COLO668 (cell line): ENCODE measurements at regions not wholly inside any gene's neighbourhood (a gene's known extent, or its start where the extent isn't known, plus 50 kb on each side); places are given as distances from the start of the nearest gene placed in this dataset.

ENCODE experiments used
- DNase-seq: peaks from one replicate; lab custom pipeline; 2025; ENCODE audit not compliant: unreplicated experiment; lab: John Stamatoyannopoulos, UW

- no peak for DNase-seq
These were observed 188.9 kb upstream of the HDAC9 start for GRCh38 chr7:18306696-18307095.

DNA sequence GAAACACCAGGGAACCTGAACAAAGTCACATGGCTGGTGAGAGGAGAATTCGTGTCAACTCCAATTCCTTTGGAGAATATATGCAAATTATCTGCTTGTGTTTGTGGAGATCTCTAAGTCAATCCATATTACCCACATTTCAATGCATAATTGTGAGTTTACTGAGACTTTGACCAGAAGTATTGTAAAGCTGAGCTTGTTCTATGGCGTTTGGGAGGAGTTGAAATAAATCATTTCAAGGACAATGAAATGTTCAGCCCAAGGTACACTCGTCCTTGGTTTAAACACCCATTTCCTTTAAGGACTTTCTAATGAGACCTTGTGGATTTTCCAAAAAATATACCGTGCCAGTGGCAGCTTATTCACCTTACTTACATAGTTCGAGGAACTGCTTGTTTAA is 186.6 kb upstream of the HDAC9 start:
- no peak for DNase-seq

- no peak for DNase-seq
These were observed 183.1 kb upstream of the HDAC9 start for GRCh38 chr7:18312482-18312881.

DNA sequence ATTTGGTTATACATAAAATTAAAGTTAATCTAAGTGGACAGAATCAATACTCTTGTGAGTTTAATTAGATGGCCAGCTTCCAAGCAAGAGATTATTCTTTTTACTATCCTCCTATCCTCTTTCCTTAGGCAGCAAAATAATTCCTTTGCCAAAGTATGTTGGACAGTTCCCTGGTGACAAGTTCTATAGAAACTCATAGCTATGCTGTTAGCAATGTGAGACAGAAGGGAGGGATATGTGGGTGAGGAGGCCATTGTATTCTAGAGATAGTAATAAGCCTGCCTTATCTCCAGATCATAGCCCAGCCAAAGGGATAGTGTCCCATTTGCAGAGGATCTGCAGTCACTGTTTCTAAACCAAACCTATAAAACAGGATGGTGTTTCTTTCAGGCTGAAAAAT is 181.6 kb upstream of the HDAC9 start:
- DNase-seq: no peak

- no peak for DNase-seq
These were observed 180.3 kb upstream of the HDAC9 start for GRCh38 chr7:18315241-18315640.

DNA sequence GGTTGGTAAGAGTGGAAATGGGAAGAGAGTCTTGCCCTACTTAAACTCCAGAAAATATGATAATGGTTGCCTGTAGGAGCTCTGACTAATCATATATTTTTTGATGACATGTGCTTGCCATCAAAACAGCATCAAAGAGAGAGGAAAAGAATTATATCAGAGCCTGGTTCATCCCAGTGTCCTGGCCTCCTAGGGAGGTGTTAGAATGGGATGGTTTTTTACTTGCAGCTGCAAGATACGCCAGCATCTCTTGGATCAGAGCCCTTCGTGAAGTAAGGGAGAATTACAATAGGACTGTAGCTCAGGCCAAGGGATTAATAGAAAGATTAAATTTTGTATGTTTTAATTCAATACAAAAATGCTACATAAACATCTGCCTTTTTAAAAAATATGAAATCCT is 177.6 kb upstream of the HDAC9 start:
- no peak for DNase-seq

- no peak for DNase-seq
These were observed 175.1 kb upstream of the HDAC9 start for GRCh38 chr7:18320422-18320821.

DNA sequence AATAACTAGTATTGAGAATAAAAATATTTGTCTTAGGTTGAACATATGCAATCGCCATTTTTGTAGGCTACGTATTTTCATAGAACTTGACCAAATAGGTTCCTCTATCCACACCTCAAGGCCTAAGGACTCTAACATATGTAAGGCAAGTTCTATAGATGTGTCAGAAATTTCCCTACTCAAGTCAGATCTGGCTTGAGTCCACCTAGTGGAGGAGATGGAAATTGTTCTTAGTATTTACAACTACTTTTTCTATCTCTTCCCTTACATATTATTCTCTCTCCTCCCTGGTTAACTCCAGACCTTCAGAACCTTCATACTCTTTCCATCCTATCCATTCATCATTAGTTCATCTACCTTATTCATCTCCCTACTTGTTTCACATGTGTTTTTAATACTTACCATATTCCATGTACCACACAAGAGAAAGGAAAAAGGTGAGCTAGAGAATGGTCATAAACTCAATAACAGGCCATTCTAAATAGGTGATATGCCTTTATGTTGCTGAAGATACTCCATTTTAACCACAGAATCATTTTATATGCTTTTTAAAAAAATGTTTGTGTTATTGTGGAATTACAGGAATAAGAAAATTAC is 174.5 kb upstream of the HDAC9 start:
- no peak for DNase-seq

- no peak for DNase-seq
These were observed 165.0 kb upstream of the HDAC9 start for GRCh38 chr7:18330548-18330947.

GRCh38 chr7:18336626-18337025 is 158.9 kb upstream of the HDAC9 start:
- no peak for DNase-seq

DNA sequence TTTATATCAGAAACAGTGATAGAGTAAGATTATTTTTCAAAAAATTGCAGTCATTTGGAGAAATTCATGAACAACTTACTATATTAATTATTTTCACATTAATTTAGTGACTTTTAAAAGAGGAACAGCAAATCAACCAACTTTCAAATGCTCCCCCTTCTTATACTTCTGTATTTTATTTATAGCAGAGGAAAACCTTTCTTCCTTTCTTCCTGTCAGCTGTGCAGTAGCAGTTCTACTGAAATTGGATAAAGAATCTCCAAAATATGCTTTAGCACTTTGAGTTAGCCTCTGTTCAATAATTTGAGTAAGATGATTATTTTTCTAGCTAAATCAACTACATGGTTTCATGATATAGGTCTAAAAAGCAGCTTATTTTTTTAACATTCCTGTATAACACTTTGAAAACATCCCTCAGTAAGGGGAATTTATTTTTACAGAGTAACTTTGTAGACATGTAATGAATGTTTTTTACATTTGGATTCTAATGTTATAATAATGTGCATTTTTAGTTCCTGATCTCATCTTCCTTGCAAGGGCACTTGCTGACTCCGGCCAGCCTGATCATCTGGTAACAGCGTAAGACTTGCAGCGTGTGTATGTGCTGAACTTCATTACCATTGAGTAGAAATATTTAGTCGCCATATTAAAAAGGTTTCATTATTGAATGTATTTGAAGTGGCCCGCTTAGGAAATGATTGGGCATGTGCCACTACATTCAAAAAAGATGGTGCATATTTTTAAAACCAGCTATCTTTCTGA is 158.3 kb upstream of the HDAC9 start:
- no peak for DNase-seq

DNA sequence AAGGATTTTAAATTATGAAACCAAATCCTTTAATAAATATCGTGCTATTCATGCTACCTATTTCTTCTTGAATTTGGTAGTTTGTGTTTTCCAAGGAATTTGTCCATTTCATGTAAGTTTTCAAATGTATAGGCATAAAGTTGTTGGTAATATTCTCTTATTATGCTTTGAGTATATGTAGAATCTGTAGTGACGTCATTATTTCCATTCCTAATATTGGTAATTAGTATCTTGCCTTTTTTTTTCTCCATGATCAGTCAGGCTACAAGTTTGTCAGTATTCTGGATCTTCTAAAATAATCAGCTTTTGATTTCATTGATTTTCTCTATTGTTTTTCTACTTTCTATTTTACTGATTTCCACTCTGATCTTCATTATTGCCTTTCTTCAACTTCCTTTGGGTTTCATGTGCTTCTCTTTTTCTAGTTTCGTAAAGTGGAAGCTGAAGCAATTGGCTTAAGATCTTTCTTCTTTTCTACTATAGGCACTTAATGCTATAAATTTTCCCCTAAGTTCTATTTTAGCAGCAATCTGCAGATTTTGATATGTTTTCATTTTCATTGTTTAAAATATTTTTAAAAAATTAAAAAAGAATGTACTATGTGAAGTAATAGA is 156.5 kb upstream of the HDAC9 start:
- no peak for DNase-seq

DNA sequence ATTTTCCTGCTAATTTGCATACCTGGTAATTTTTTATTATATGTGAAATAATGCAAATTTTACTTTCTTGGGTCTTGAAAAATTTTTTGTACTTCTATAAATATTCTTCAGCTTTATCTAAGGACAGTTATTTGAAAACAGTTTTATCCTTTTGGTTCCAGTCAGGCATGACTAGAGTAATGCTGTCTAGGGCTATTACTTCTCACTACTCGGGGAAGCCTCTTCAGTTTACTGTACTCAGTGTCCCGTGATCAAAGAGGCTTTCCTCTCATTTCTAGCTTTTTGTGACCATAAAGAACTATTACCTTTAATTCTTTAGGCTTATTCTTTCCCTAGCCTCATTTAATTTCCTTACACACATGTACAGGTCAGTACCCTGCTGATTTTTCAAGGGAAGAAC is 153.8 kb upstream of the HDAC9 start:
- no peak for DNase-seq

DNA sequence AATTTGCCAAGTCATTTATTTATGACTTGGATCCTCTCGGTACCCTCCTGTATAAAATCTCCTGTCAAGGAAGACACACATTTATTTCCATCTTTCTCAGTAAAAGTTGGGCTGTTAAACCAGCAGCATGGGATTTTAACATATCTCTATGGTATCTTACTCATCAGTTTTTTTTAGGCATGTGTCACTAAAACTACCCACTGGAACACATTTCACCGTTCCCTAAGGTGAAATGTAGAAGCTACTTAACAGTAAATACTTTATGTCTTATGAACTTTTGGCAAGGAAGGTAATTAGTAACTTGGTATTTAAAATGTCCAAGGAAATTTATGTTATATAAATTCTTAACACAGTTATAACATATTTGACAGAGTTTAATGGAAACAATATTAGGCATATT is 152.5 kb upstream of the HDAC9 start:
- DNase-seq: no peak

DNA sequence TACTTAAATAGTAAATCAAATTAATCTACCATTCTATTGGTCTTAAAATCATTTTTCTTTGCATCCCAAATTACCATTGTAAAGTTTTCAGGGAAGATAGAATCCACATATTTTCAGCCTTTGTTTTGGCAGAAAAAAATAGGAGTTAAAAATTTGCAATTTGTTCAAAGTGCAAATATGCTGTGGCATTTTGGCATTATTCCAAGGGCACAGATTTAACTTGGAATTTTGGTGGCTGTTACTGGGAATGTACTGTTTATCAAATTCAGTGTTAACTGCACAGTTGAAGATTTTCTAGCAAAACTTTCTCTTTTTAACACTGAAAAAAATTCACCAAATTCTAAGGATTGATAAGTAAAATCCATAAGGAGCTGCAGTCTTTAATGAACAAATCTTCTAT is 151.0 kb upstream of the HDAC9 start:
- no peak for DNase-seq

DNA sequence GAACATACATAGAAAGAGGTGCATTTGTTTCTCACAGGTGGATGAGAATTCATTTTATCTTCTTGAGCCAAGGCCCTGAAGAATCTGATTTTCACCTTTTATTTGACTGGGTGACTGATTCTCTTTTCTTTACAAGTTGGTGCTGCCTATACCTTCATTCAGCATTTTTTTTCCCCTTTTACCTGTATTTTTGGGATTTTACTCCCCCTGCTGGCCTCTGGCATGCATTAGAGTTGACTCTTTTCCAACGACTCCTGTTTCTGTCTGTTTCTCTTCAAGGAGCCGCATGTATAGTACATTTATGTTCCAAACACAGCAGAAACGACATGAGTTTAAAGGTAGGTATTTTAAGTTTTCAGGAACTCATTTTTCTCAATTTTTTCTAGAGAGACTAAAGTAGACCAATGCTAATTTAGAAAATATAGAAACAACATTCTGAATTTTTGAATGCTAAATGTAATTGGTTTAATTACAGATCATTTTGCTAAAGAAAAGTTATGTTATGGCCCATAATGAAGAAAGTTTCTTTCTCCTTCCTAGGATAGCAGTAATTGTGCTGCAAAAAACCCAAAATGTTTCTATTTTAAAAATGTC is 149.8 kb upstream of the HDAC9 start:
- DNase-seq: no peak

- DNase-seq: no peak
These were observed 148.4 kb upstream of the HDAC9 start for GRCh38 chr7:18347170-18347569.

GRCh38 chr7:18350678-18351077 is 144.9 kb upstream of the HDAC9 start:
- no peak for DNase-seq

DNA sequence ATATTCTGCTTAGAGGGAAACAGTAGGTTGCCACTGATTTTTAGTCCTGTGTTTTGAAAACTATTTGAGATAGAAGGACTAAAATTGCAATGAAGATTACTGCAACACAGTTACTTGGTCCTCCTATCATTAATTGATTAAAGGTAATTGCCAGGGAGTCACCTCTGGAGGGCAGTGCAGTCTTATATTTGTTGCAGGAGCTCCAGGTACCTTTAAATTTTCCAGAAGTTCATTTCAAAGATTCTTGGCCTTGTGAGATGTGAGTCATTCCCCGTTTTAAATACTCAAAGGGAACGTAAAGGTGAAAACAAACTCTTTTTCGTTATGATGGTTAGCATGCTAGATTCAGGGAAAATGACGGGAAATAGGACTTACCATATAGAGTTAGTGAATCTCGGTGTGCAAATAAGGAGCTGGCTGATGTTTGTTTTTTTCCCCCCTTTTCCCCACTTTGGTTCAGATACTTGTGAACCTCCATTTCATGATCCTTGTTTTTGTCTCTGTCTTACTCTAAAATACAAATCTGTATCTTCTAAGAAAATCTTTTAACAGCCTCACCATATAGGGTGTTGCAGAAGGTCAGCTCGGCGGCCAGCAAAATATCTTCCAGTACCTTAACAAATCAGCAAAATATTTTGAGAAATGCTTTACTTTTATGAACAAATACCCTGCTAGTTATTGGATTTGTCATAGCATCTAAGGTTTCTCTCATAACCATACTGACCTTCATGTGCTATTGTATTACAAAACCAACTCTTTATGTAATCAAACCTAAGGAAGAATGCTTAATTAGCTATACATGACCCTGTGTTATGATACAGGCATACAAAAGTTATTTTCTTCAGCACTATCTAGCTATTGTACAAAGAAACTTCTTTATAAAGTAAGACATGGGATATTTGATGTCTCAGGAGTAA is 143.0 kb upstream of the HDAC9 start:
- DNase-seq: peak; percentile 50

- no peak for DNase-seq
These were observed 142.2 kb upstream of the HDAC9 start for GRCh38 chr7:18353339-18353738.
